ENCODE measurements at regions not wholly inside any gene's neighbourhood (a gene's known extent, or its start where the extent isn't known, plus 50 kb on each side); places are given as distances from the start of the nearest gene placed in this dataset.

DNA sequence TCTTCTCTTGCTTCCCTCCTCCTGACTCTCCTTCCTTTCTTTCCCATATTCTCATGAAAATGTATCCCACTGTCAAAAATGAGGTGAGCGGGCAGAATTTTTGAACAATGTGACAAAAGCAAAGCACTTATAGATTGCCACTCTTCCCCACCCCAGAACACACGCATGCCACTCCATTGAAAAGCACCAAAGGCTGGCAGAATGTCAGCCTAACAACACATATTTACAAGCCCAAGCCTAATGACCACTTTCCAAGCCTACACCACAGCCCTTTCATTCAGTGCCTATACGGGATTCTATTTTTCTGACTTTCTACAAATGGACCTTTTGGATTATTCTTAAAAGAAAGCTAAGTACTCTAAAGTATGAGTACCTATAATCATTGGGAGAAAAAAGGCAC, 62.9 kb upstream of the METAP2 start:
- no peak overlapping the region for H3K4me3 ChIP-seq (ENCODE audit: low read depth in 2 of 2, low read length in 2 of 2)
- no peaks in the 10 kb centered on the region for H3K4me1 ChIP-seq (ENCODE audit: control insufficient read depth, insufficient read depth, low read length)
- no peaks in the 10 kb centered on the region; the same call in 1 of the 2 replicates for H3K27me3 ChIP-seq (ENCODE audit: control insufficient read depth, insufficient read depth, low read length)
- TF ChIP-seq TCF7L2 (IDR thresholded peaks at IDR 0.05; ENCODE audit: low read depth, low read length) (no peak), POLR2AphosphoS5 (IDR thresholded peaks at IDR 0.05; ENCODE audit: low read depth, low read length) (no peak), SIN3A (IDR thresholded peaks at IDR 0.05; ENCODE audit: borderline replicate concordance, insufficient read depth, low read depth, low read length) (no peak)
- TF ChIP-seq, protein P1, sequence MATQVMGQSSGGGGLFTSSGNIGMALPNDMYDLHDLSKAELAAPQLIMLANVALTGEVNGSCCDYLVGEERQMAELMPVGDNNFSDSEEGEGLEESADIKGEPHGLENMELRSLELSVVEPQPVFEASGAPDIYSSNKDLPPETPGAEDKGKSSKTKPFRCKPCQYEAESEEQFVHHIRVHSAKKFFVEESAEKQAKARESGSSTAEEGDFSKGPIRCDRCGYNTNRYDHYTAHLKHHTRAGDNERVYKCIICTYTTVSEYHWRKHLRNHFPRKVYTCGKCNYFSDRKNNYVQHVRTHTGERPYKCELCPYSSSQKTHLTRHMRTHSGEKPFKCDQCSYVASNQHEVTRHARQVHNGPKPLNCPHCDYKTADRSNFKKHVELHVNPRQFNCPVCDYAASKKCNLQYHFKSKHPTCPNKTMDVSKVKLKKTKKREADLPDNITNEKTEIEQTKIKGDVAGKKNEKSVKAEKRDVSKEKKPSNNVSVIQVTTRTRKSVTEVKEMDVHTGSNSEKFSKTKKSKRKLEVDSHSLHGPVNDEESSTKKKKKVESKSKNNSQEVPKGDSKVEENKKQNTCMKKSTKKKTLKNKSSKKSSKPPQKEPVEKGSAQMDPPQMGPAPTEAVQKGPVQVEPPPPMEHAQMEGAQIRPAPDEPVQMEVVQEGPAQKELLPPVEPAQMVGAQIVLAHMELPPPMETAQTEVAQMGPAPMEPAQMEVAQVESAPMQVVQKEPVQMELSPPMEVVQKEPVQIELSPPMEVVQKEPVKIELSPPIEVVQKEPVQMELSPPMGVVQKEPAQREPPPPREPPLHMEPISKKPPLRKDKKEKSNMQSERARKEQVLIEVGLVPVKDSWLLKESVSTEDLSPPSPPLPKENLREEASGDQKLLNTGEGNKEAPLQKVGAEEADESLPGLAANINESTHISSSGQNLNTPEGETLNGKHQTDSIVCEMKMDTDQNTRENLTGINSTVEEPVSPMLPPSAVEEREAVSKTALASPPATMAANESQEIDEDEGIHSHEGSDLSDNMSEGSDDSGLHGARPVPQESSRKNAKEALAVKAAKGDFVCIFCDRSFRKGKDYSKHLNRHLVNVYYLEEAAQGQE (IDR thresholded peaks at IDR 0.05; ENCODE audit: insufficient read depth in 1 of 2, low read depth in 2 of 2, low read length in 1 of 2): no peak
- TF ChIP-seq, protein P2, sequence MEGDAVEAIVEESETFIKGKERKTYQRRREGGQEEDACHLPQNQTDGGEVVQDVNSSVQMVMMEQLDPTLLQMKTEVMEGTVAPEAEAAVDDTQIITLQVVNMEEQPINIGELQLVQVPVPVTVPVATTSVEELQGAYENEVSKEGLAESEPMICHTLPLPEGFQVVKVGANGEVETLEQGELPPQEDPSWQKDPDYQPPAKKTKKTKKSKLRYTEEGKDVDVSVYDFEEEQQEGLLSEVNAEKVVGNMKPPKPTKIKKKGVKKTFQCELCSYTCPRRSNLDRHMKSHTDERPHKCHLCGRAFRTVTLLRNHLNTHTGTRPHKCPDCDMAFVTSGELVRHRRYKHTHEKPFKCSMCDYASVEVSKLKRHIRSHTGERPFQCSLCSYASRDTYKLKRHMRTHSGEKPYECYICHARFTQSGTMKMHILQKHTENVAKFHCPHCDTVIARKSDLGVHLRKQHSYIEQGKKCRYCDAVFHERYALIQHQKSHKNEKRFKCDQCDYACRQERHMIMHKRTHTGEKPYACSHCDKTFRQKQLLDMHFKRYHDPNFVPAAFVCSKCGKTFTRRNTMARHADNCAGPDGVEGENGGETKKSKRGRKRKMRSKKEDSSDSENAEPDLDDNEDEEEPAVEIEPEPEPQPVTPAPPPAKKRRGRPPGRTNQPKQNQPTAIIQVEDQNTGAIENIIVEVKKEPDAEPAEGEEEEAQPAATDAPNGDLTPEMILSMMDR (IDR thresholded peaks at IDR 0.05): no peak
- ChIA-PET CTCF (no interaction called here), POLR2A (no interaction called here)
- no peaks in the 10 kb centered on the region for H3K9me3 ChIP-seq (ENCODE audit: control insufficient read depth, insufficient read depth, low read depth, low read length)
- BruUV-seq (replicated peaks): no TSS peak
- intact Hi-C loops (cut with micrococcal nuclease; ENCODE audit: unreplicated experiment) (no loop called here), in situ Hi-C loops (cut with HindIII; ENCODE audit: low pct_unique_long_range_greater_than_20kb, low sequenced_read_pairs) (no loop called here)
- DNase-seq (ENCODE audit: low read depth, low spot score) (no peak), ATAC-seq (no peak)
- H3K27ac ChIP-seq (ENCODE audit: low read length): no peak overlapping the region
- H3K36me3 ChIP-seq (ENCODE audit: control insufficient read depth, insufficient read depth, low read length): no peaks in the 10 kb centered on the region

- no TSS peak for BruUV-seq (replicated peaks)
- Histone ChIP-seq H3K9me3 (ENCODE audit: control insufficient read depth, insufficient read depth, low read depth, low read length) (no peaks in the 10 kb centered on the region), H3K4me3 (ENCODE audit: low read depth in 2 of 2, low read length in 2 of 2) (no peak overlapping the region), H3K27ac (ENCODE audit: low read length) (no peak overlapping the region), H3K4me1 (ENCODE audit: control insufficient read depth, insufficient read depth, low read length) (no peaks in the 10 kb centered on the region), H3K36me3 (ENCODE audit: control insufficient read depth, insufficient read depth, low read length) (no peaks in the 10 kb centered on the region), H3K27me3 (ENCODE audit: control insufficient read depth, insufficient read depth, low read length) (no peaks in the 10 kb centered on the region; the same call in 1 of the 2 replicates)
- intact Hi-C loops (cut with micrococcal nuclease; ENCODE audit: unreplicated experiment): no loop called here
- ChIA-PET POLR2A (no interaction called here), CTCF (no interaction called here)
- in situ Hi-C loops (cut with HindIII; ENCODE audit: low pct_unique_long_range_greater_than_20kb, low sequenced_read_pairs): no loop called here
- TF ChIP-seq, protein P1 (IDR thresholded peaks at IDR 0.05; ENCODE audit: insufficient read depth in 1 of 2, low read depth in 2 of 2, low read length in 1 of 2): no peak
- TF ChIP-seq, protein P2 (IDR thresholded peaks at IDR 0.05): no peak
- TF ChIP-seq TCF7L2 (IDR thresholded peaks at IDR 0.05; ENCODE audit: low read depth, low read length) (no peak), SIN3A (IDR thresholded peaks at IDR 0.05; ENCODE audit: borderline replicate concordance, insufficient read depth, low read depth, low read length) (no peak), POLR2AphosphoS5 (IDR thresholded peaks at IDR 0.05; ENCODE audit: low read depth, low read length) (no peak)
- DNase-seq (ENCODE audit: low read depth, low spot score): no peak
- no peak for ATAC-seq
Measured at GRCh38 chr12:95411466-95411865, 62.5 kb upstream of the METAP2 start.

Data from Panc1 (cell line).